ENCODE measurements at regions not wholly inside any gene's neighbourhood (a gene's known extent, or its start where the extent isn't known, plus 50 kb on each side); places are given as distances from the start of the nearest gene placed in this dataset.

- Histone ChIP-seq H3K27me3 (ENCODE audit: control insufficient read depth in 1 of 2, insufficient read depth in 2 of 2, low read length in 2 of 2) (no peaks in the 10 kb centered on the region), H3K9me3 (ENCODE audit: control insufficient read depth in 1 of 2, insufficient read depth in 1 of 2, low read length in 2 of 2) (no peaks in the 10 kb centered on the region), H3K27ac (ENCODE audit: low read depth in 1 of 2, low read length in 2 of 2) (no peak overlapping the region), H3K36me3 (ENCODE audit: insufficient read depth, low read length) (no peaks in the 10 kb centered on the region), H3K4me3 (ENCODE audit: low read length) (no peak overlapping the region), H3K4me1 (ENCODE audit: insufficient read depth, low read length) (peaks cover 40% of the 10 kb centered on the region)
- ATAC-seq (ENCODE audit: poor library complexity) (no peak), DNase-seq (no peak)
- no peaks in the 10 kb centered on the region for H3K9me3 Mint-ChIP-seq
- no peaks in the 10 kb centered on the region for H3K36me3 Mint-ChIP-seq (ENCODE audit: low read depth)
- peak overlapping the region; percentile 98 for H3K27ac Mint-ChIP-seq
- peaks cover 50% of the 10 kb centered on the region for H3K4me1 Mint-ChIP-seq (ENCODE audit: low read depth)
- TF ChIP-seq, protein P1, sequence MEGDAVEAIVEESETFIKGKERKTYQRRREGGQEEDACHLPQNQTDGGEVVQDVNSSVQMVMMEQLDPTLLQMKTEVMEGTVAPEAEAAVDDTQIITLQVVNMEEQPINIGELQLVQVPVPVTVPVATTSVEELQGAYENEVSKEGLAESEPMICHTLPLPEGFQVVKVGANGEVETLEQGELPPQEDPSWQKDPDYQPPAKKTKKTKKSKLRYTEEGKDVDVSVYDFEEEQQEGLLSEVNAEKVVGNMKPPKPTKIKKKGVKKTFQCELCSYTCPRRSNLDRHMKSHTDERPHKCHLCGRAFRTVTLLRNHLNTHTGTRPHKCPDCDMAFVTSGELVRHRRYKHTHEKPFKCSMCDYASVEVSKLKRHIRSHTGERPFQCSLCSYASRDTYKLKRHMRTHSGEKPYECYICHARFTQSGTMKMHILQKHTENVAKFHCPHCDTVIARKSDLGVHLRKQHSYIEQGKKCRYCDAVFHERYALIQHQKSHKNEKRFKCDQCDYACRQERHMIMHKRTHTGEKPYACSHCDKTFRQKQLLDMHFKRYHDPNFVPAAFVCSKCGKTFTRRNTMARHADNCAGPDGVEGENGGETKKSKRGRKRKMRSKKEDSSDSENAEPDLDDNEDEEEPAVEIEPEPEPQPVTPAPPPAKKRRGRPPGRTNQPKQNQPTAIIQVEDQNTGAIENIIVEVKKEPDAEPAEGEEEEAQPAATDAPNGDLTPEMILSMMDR (IDR thresholded peaks at IDR 0.05) = no peak
- H3K4me3 Mint-ChIP-seq = peak overlapping the region; percentile 46
- intact Hi-C loops (cut with DNase I, micrococcal nuclease) = no loop called here
- no peaks in the 10 kb centered on the region for H3K27me3 Mint-ChIP-seq
- POLR2A ChIA-PET = interaction anchor here (0.7 to 1.7 kb wide), 6 partner anchors 17 to 130 kb away, joined by 3 to 9 read pairs (median 3); partner anchors contain the start of gene DDR1
- CTCF ChIA-PET = no interaction called here
These were observed 51.4 kb upstream of the IER3 start for GRCh38 chr6:30795549-30796293.
